Myocyte (in vitro differentiated cells): ENCODE measurements at regions not wholly inside any gene's neighbourhood (a gene's known extent, or its start where the extent isn't known, plus 50 kb on each side); places are given as distances from the start of the nearest gene placed in this dataset.
"Not testable (repeated sequence)": the region's sequence is repeated elsewhere in the genome, so short reads cannot be mapped to it uniquely, and the experiment has no call there.

Experiments used
- DNase-seq: peaks from one replicate; pipeline ENCODE4 v3.0.0-alpha.2; 2012; ENCODE audit warnings: low read depth

DNA sequence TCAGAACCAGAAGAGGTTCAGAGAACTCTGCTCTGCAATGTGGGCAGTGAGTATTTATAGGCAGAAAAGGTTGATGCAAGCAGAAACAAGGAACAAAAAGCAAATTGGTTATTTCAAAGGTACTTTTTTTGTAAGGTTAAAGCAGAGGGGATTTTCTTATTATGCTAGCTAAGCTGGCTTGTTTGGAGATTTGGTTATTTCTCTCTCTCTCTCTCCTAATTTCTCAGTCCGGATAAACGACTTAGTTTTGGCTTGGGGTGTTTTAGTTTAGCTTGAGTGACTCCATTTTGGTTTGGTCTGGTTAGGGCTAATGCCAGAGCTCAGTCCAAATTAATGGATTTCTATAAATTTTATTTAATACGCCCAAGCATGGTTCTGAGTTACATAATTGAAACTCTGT is 566.8 kb downstream of the SH2D4B start:
- DNase-seq = no peak

DNA sequence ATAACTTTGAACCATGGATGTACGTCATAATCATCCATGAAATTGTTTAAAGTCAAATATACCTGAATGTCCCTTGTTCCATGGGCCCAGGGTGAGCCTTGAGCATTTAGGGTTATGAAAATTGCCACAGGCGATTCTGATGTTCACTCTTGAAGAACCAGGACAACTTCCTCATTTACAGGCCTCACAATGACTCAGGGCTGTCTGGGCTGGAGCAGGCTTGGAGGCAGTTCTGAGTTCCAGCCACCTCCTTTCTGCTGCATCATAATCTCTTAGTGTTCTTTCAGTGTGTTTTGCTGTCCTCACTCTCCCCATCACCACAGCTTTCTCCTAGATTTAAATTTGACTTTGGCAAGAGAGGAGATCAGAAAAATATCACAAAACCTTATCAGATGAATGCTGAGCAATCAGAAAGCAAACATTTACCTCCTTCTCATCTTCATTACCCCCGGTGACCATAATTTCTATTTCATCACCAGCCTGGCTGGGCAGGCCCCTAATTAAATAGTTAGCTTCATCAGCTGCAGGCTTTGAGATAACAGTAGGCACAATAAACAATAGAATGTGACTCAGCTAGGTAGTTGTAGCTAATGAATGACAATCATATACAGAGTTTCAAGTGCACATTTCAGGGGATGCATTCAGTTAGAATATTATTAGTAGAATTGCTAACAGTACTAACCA is 571.0 kb downstream of the SH2D4B start:
- DNase-seq = no peak

DNA sequence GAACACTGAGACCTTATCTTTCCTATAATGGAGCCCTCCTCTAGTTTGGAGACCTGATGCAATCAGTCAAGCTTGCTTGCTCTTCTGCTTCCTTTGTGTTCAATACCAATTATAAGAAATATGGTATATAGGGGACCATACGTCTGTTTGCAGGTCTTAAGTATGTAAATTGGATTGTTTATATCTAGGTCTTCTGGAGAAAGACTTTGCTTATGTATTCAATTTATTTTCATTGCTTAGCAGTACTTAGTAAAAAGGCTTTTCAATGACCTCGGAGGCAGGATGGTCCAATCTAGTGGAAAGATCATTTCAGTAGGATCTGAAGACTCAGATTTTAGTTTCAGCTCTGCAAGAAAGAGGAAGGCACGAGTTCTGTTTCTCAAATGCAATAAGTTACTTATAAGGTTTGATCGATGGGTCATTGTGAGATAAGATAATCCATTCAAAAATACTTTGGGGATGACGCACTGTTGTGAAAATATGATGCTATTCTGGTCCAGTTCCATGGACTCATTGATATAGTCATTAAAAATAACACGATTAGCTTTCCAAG is 571.6 kb downstream of the SH2D4B start:
- no peak for DNase-seq

DNA sequence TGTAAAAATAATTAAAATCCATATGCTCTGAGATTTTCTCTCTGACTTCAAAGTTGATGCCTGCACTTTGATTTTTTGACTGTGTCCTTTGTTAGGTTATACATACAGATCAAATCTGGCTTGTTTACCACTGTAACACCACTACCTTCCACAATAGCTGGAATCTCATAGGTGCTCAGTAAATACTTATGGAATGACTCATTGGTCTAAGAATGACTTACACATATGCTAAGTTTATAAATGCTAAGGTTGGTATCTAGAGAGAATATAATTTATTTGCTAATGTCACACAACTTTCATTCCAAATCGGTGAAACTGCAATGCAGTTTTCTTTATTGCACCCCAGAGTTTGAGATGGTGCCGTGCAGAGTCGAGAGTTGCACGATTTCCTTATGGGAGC is 578.5 kb downstream of the SH2D4B start:
- no peak for DNase-seq

DNA sequence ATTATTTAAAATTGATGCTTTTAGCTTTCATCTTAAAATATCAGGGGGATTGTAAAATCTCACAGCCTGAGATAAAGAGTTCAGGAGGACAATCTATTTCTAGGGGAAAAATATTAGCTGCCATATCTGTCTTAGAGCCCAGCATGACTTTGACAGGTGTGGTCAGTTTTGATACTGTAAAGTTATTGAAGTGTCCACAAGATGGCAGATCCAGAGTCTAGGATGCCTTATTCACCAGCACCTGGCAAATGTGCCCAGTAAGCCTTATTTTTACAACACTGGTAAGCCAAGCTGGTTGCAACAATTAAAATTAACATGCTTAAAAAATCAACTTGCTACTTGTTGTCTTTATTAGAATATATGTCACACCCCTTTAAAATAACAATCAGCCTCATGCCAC is 579.3 kb downstream of the SH2D4B start:
- no peak for DNase-seq

GRCh38 chr10:81127931-81128330 is 590.2 kb downstream of the SH2D4B start:
- no peak for DNase-seq

DNA sequence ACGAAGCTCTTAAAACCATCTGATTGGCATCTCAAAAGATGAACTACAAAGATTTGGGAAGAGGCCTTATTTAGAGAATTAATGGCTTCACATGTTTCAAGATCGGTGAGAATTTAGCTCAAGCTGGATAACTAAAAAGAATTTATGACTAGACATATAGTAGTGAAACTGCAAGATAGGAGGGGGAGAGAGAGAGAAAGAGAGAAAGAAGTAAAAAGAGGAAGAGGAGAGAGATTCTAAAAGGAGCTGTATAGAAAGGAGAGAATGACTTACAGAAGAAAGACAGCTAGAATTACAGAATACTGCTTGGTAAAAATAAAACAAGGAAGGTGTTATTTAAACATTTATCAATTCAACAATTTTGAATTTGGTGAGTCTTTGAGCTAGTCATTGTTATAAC is 592.3 kb downstream of the SH2D4B start:
- no peak for DNase-seq

GRCh38 chr10:81135851-81136250 is 598.1 kb downstream of the SH2D4B start:
- DNase-seq = no peak

GRCh38 chr10:81136261-81136660 is 598.6 kb downstream of the SH2D4B start:
- DNase-seq = no peak

DNA sequence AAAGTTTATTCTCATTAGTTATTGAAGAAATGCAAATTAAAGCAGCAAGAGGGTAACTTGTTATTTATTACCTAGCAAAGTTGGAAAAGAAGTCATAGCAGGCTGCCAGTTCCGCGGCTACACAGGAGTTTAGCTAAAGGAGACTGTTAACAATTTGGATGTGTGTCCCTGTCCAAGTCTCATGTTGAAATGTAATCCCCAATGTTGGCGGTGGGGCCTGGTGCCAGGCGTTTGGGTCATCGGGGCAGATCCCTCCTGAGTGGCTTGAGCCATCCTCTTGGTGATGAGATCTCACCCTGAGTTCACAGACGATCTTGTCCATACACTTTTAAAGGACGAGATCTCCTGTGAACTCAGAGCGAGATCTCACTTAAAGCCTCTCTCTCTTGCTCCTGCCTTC is 608.3 kb downstream of the SH2D4B start:
- no peak for DNase-seq

GRCh38 chr10:81146436-81146835 is 608.7 kb downstream of the SH2D4B start:
- DNase-seq = no peak

- no peak for DNase-seq
These were observed 615.0 kb downstream of the SH2D4B start for GRCh38 chr10:81152656-81153055.

GRCh38 chr10:81157681-81158080 is 620.0 kb downstream of the SH2D4B start:
- no peak for DNase-seq

- no peak for DNase-seq
These were observed 640.0 kb downstream of the SH2D4B start for GRCh38 chr10:81177651-81178244.

- no peak for DNase-seq
These were observed 641.6 kb downstream of the SH2D4B start for GRCh38 chr10:81179324-81179723.

DNA sequence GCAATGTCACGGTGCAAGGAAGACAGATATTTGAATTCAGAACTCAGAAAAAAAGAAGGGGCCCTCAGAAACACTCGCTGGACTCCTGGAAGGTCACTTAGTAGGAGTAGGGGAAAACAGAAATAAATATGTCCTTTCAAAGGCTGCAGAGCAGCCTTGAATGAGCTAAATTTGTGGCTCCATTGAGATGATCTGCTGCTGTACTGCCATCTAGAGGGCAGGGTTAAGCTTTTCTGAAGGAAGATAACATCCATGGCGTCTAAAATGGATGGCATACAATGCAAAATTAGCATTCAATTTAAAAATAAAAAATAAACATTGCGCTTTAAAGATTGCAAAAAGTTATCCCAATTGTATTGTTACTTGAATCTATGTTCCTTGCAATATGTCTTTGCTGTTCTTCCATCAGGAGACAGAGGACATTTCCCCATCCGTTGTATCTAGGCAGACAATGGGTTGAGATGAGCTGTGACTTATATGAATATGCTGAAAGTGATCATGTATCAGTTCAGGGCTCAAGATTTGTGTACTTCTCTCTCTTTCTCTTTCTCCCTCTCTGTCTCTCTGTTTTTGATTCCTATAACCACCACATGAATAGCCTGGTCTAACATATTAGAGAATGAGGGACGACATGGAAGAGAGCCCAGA is 642.2 kb downstream of the SH2D4B start:
- DNase-seq = no peak

- DNase-seq = no peak
These were observed 644.6 kb downstream of the SH2D4B start for GRCh38 chr10:81182296-81182695.

- no peak for DNase-seq
These were observed 654.6 kb downstream of the SH2D4B start for GRCh38 chr10:81192221-81192788.

DNA sequence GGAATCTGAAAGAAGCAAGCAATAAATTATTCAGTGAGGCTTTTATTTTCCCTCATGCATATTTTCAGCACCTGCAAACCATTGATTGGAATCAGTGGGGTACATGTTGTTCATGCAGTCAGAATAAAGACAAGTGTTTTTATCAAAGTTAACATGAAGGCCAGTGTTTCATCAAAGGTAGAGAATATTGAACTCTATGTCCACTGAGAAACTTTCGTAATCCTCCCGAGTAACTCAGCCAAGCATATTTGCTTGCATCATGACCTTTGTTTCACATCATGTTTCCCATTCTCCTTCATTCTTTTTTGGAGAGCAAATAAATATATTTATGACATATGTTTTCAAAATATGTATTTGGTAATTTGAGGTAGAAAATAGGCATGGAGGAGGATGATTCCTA is 663.1 kb downstream of the SH2D4B start:
- no peak for DNase-seq

- not testable (repeated sequence) for DNase-seq
These were observed 667.6 kb upstream of the NRG3 start for GRCh38 chr10:81207359-81207758.

DNA sequence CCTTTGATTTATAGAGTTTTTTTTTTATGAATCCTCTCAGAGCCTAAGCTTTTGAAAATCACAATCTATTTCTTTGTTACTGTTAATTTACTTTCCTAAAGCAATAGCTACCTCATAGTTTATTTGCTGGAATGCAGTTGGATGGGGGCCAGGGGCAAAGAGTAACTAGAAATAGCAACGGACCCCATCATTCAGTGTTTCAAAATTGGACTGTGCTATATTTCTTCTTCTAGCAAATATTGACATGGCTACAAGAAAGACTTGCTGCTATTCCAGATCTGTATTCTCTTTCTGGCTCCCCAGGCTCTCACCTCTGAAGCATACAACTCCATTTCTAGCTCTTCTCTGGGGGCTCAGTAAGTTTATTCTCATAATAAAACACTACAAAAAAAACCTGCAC is 661.6 kb upstream of the NRG3 start:
- no peak for DNase-seq

DNA sequence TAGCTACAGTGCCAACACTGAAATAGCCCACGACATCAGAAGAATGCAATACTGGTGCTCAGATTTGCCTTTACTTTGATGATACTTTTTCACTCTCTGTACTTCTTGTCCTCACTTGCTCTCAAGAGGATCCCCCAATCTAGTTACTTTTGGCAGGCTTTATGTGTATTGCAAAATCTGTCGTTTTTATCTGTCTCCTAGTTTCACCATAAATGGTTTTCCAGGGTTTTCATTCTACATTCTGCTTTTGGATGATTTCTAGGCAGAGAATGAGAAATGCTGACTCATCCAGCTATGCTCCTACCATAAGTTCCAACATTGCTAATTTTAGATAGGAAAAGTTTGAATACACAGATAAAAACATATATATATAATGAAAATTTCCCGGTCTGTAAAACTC is 659.5 kb upstream of the NRG3 start:
- DNase-seq = no peak
